ENCODE measurements at regions not wholly inside any gene's neighbourhood (a gene's known extent, or its start where the extent isn't known, plus 50 kb on each side); places are given as distances from the start of the nearest gene placed in this dataset.

DNA sequence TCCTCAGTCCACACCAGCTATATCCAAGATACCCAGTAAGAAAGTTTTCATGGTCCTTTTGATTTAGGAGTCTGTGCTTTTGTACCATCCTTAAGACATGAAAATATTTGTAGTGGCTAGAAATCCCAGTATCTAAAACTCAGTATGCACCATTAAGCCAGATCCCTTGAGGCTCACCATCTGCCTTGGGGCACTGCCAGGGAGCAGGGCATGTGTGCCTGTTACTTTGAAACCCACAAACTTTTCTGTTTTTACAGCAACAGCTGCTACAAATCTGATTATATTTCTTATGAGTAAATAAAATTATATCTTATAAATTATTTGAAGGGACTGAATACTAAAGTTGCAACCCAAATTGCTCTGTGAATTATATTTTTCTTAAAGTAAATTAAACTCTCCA, 290.5 kb upstream of the MANEA start:
- no peaks in the 10 kb centered on the region for H3K9me3 ChIP-seq

DNA sequence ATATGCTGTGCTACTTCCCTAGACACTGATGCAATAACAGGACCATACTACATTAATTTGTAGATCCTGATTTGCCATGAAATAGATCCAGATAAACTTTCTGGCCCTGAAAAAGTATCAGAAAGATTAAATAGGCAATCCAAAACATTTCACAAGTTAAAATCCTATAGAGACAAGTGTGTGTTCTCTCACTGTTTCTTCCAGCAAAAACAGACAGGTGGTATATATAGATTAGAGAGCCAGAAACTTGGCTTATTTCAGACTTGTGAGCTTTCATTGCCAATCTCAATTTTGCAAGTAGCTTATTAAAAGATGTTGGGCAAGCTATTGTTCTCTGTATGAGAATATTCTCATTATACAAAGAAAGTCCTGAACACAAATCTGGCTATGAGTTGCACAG, 289.1 kb upstream of the MANEA start:
- Histone ChIP-seq H3K27ac (no peak overlapping the region), H3K36me3 (no peaks in the 10 kb centered on the region), H3K4me3 (no peak overlapping the region), H3K27me3 (no peaks in the 10 kb centered on the region), H3K4me1 (ENCODE audit: insufficient read depth) (no peaks in the 10 kb centered on the region), H3K9me3 (no peaks in the 10 kb centered on the region)
- intact Hi-C loops (cut with DNase I): no loop called here
- no peak for DNase-seq
- TF ChIP-seq EP300 (IDR thresholded peaks at IDR 0.05) (no peak), POLR2A (IDR thresholded peaks at IDR 0.05) (no peak)
- TF ChIP-seq, protein P1, sequence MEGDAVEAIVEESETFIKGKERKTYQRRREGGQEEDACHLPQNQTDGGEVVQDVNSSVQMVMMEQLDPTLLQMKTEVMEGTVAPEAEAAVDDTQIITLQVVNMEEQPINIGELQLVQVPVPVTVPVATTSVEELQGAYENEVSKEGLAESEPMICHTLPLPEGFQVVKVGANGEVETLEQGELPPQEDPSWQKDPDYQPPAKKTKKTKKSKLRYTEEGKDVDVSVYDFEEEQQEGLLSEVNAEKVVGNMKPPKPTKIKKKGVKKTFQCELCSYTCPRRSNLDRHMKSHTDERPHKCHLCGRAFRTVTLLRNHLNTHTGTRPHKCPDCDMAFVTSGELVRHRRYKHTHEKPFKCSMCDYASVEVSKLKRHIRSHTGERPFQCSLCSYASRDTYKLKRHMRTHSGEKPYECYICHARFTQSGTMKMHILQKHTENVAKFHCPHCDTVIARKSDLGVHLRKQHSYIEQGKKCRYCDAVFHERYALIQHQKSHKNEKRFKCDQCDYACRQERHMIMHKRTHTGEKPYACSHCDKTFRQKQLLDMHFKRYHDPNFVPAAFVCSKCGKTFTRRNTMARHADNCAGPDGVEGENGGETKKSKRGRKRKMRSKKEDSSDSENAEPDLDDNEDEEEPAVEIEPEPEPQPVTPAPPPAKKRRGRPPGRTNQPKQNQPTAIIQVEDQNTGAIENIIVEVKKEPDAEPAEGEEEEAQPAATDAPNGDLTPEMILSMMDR (IDR thresholded peaks at IDR 0.05): no peak

More for the DNA sequence above, 290.5 kb upstream of the MANEA start:
- intact Hi-C loops (cut with DNase I): no loop called here
- Histone ChIP-seq H3K27me3 (no peaks in the 10 kb centered on the region), H3K36me3 (no peaks in the 10 kb centered on the region), H3K4me3 (no peak overlapping the region), H3K4me1 (ENCODE audit: insufficient read depth) (no peaks in the 10 kb centered on the region), H3K27ac (no peak overlapping the region)
- TF ChIP-seq POLR2A (IDR thresholded peaks at IDR 0.05): no peak
- TF ChIP-seq EP300 (IDR thresholded peaks at IDR 0.05): no peak
- TF ChIP-seq, protein P1 (IDR thresholded peaks at IDR 0.05): no peak
- no peak for DNase-seq

DNA sequence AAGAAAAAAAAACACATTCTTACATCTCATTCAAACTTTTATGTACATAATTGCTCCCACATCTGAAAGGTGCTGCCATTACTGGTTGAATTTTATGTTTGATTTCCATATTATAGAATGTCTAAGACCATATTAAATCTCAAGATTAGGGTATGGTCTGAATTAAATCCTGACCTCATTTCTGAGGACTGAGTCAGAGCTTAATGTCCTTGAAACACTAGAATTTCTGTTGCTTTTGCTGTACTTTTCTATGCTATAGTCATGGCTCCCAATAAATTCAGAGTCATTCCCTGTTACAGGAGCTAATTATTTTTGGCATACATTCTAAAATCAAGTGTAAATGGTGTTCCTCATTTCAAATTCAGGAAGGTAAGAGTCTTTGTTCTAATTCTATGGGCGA, 285.3 kb upstream of the MANEA start:
- intact Hi-C loops (cut with DNase I): no loop called here
- no peaks in the 10 kb centered on the region for H3K9me3 ChIP-seq

DNA sequence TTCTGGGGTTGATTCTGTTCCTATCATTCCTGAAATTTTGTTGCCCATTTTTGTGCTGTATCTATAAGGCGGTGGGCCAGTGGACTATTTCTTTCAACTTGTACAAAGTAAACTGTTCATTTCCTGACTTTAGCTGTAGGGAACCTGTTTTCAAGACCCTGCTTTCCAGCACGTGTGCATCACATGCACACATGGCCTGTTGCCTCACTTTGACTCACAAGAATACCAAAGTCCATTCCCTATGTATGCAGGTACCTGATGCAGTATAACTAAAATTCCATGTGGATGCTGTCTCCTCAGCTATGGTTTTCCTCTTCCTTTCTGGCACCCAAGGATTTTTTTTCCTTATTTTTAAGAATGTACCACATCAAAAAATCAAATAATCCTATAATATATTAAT, 284.1 kb upstream of the MANEA start:
- Histone ChIP-seq H3K36me3 (no peaks in the 10 kb centered on the region), H3K4me1 (ENCODE audit: insufficient read depth) (no peaks in the 10 kb centered on the region), H3K4me3 (no peak overlapping the region), H3K9me3 (no peaks in the 10 kb centered on the region), H3K27me3 (no peaks in the 10 kb centered on the region), H3K27ac (no peak overlapping the region)
- whole genome bisulfite sequencing, 3 donors: 71 to 80% (median 71%) methylated on average over 2 of the region's 2 CpGs
- intact Hi-C loops (cut with DNase I): no loop called here
- no peak for DNase-seq
- TF ChIP-seq POLR2A (IDR thresholded peaks at IDR 0.05) (no peak), EP300 (IDR thresholded peaks at IDR 0.05) (no peak)
- TF ChIP-seq, protein P1 (IDR thresholded peaks at IDR 0.05): no peak

More for the DNA sequence above, 285.3 kb upstream of the MANEA start:
- no peaks in the 10 kb centered on the region for H3K27me3 ChIP-seq
- no peaks in the 10 kb centered on the region for H3K4me1 ChIP-seq (ENCODE audit: insufficient read depth)
- no peak for TF ChIP-seq EP300 (IDR thresholded peaks at IDR 0.05)
- TF ChIP-seq, protein P1 (IDR thresholded peaks at IDR 0.05): no peak
- TF ChIP-seq POLR2A (IDR thresholded peaks at IDR 0.05): no peak
- DNase-seq: no peak
- H3K4me3 ChIP-seq: no peak overlapping the region
- no peak overlapping the region for H3K27ac ChIP-seq
- WGBS, 3 donors: 45 to 91% (median 79%) methylated on average over 1 of the region's 1 CpG
- H3K36me3 ChIP-seq: no peaks in the 10 kb centered on the region

DNA sequence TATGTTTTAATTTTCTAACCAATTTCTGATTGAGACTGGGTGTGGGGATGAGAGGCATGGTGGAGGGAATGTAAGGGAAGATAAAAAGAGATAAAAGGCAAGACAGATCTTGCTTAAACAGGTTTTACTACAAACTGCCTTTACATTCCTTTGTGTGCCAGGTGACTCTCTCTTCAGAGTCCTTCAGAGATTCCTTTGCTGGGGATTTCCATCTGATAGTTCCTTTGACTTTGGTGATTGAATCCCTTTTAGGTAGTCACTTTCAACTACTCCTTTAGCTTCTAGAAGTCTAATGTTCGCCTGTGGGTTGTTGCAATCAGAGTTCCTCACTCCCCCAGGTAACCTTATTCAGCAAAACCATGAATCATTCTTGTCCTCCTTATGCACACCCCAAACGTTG, 283.3 kb upstream of the MANEA start:
- no peaks in the 10 kb centered on the region for H3K27me3 ChIP-seq
- intact Hi-C loops (cut with DNase I): no loop called here
- H3K4me1 ChIP-seq (ENCODE audit: insufficient read depth): no peaks in the 10 kb centered on the region
- no peaks in the 10 kb centered on the region for H3K9me3 ChIP-seq
- no peak for DNase-seq
- no peak overlapping the region for H3K4me3 ChIP-seq
- TF ChIP-seq EP300 (IDR thresholded peaks at IDR 0.05) (no peak), POLR2A (IDR thresholded peaks at IDR 0.05) (no peak)
- TF ChIP-seq, protein P1 (IDR thresholded peaks at IDR 0.05): no peak
- no peak overlapping the region for H3K27ac ChIP-seq
- H3K36me3 ChIP-seq: no peaks in the 10 kb centered on the region
- 33 to 44% (median 38%) methylated on average over 2 of the region's 2 CpGs for WGBS, 3 donors

Measured in ovary (tissue), 7 donors.